Upper lobe of right lung (tissue), 1 donor: ENCODE measurements at regions not wholly inside any gene's neighbourhood (a gene's known extent, or its start where the extent isn't known, plus 50 kb on each side); places are given as distances from the start of the nearest gene placed in this dataset.

Source experiments
- ATAC-seq: fragments of 200-7000 bp; cut with Tn5 transposase; one replicate; pipeline ENCODE4 v1.9.1; 2020; ENCODE audit warnings: mild to moderate bottlenecking, moderate library complexity
- DNase-seq: peaks from one replicate; pipeline ENCODE4 v3.0.0-alpha.2; 2020
- H3K27ac ChIP-seq: fragments of 200-600 bp; one replicate; pipeline ENCODE4 v1.8.0; 2022
- H3K27me3 ChIP-seq: fragments of 200-600 bp; one replicate; pipeline ENCODE4 v1.8.0; 2022; ENCODE audit warnings: mild to moderate bottlenecking
- H3K36me3 ChIP-seq: fragments of 200-600 bp; one replicate; pipeline ENCODE4 v1.8.0; 2022
- H3K4me1 ChIP-seq: fragments of 200-600 bp; one replicate; pipeline ENCODE4 v1.8.0; 2022
- H3K4me3 ChIP-seq: fragments of 200-600 bp; one replicate; pipeline ENCODE4 v1.8.0; 2022; ENCODE audit warnings: mild to moderate bottlenecking
- H3K9me3 ChIP-seq: fragments of 200-600 bp; one replicate; pipeline ENCODE4 v1.8.0; 2022
- intact Hi-C: fragments of 100-400 bp; cut with DNase I; formaldehyde crosslinking; loops from one replicate; pipeline ENCODE4 v1.11.0; 2022
- TF ChIP-seq, protein P1 (sequence below): fragments of 200-600 bp; IDR thresholded peaks from one replicate; pipeline ENCODE4 v1.8.0; 2022; ENCODE audit warnings: antibody characterized with exemption
- donor health status: DM: no; HTN: yes; CAD: no; lungs with severe emphysema.

DNA sequence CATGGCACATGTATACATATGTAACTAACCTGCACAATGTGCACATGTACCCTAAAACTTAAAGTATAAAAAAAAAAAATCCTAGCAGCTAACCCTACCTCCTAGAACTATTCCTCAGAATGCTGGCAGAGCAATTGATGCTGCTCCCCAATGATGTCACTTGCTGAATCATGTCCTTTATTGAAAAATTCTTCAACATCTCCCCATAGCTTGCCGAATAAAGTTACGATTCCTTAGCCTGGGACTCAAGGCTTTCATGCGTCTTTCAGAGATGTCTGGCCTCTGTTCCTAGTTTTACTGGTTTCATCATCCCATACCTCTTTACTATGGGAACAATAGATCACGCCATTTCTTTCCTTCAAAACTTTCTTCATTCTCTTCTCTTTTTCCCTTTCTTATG, 174.7 kb upstream of the FAT1 start:
- Histone ChIP-seq H3K9me3 (no peaks in the 10 kb centered on the region), H3K27ac (no peak overlapping the region), H3K36me3 (no peaks in the 10 kb centered on the region), H3K4me3 (no peak overlapping the region), H3K27me3 (no peaks in the 10 kb centered on the region), H3K4me1 (peaks cover 3% of the 10 kb centered on the region)
- no peak for ATAC-seq
- no peak for DNase-seq
- TF ChIP-seq, protein P1, sequence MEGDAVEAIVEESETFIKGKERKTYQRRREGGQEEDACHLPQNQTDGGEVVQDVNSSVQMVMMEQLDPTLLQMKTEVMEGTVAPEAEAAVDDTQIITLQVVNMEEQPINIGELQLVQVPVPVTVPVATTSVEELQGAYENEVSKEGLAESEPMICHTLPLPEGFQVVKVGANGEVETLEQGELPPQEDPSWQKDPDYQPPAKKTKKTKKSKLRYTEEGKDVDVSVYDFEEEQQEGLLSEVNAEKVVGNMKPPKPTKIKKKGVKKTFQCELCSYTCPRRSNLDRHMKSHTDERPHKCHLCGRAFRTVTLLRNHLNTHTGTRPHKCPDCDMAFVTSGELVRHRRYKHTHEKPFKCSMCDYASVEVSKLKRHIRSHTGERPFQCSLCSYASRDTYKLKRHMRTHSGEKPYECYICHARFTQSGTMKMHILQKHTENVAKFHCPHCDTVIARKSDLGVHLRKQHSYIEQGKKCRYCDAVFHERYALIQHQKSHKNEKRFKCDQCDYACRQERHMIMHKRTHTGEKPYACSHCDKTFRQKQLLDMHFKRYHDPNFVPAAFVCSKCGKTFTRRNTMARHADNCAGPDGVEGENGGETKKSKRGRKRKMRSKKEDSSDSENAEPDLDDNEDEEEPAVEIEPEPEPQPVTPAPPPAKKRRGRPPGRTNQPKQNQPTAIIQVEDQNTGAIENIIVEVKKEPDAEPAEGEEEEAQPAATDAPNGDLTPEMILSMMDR: no peak
- intact Hi-C loops: no loop called here

DNA sequence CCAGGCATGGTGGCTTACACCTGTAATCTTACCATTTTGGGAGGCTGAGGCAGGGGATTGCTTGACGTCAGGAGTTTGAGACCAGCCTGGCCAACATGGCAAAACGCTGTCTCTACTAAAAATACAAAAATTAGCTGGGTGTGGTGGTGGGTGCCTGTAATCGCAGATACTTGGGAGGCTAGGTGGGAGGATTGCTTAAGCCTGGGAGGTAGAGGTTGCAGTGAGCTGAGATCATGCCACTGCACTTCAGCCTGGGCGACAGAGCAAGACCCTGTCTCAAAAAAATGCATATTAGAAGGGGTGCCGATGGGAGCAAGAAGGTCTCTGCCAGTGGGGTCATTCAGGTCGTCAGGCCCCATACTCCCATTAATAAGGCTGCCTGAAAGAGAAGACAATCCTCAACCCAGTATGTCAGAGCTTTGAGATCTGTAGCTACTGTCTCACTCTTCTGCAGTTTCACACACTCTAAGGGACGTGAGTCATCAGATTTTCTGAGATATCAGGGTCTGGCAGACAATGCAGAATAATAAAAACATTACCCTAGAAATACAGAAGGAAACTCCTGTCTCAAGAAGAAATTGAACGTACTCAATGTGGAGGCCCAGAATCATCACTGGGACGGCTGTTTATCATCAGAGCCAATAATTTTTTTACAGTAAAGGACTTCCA, 176.7 kb upstream of the FAT1 start:
- no peak overlapping the region for H3K4me3 ChIP-seq
- H3K27ac ChIP-seq: no peak overlapping the region
- H3K4me1 ChIP-seq: peaks cover 3% of the 10 kb centered on the region
- TF ChIP-seq, protein P1: no peak
- no peak for ATAC-seq
- H3K27me3 ChIP-seq: no peaks in the 10 kb centered on the region
- H3K36me3 ChIP-seq: no peaks in the 10 kb centered on the region
- H3K9me3 ChIP-seq: no peaks in the 10 kb centered on the region
- intact Hi-C loops: no loop called here
- no peak for DNase-seq

DNA sequence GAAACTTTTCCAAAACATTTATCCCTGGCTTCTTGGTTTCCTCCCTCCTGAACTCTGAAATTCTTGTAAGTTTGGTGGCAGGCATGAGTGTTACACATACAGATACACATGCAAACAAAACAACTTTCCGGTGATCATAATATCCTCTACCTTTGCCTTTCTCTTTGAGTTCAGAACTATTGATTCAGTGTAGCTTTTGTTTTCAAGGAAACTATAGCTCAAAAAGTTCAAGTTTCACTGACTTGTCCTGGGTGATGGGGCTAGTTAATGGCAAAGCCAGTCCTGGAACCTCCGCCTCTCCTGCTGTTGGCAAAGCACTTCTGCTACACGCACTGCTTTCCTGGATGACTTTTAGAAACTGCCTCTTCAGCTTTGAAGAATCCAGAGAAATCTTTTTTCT, 177.3 kb upstream of the FAT1 start:
- intact Hi-C loops: no loop called here
- no peaks in the 10 kb centered on the region for H3K27me3 ChIP-seq
- H3K4me1 ChIP-seq: peaks cover 3% of the 10 kb centered on the region
- ATAC-seq: no peak
- no peak for DNase-seq
- TF ChIP-seq, protein P1: no peak
- no peak overlapping the region for H3K27ac ChIP-seq
- no peaks in the 10 kb centered on the region for H3K9me3 ChIP-seq
- no peak overlapping the region for H3K4me3 ChIP-seq
- H3K36me3 ChIP-seq: no peaks in the 10 kb centered on the region

DNA sequence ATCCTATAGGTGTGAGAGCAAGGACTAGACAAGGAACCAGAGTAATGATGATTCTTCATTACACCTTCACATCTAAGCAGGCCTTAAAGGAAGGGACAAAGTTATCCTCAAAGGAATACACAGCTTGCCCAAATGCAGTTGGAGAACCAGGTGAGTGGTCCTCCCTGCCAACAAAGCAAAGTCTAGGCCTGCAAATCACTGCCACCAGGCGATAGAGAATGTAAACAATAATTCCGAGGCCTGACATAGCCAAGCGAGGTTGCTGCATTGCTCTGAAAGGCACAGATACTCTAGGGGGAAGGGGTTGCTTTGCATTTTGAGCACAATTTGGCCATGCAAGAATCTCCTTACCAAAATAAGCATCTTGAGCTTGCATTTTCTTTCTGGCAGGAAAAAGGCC, 178.2 kb upstream of the FAT1 start:
- intact Hi-C loops: no loop called here
- TF ChIP-seq, protein P1: no peak
- Histone ChIP-seq H3K27me3 (no peaks in the 10 kb centered on the region), H3K27ac (no peak overlapping the region), H3K36me3 (no peaks in the 10 kb centered on the region), H3K9me3 (no peaks in the 10 kb centered on the region), H3K4me3 (no peak overlapping the region), H3K4me1 (peaks cover 3% of the 10 kb centered on the region)
- ATAC-seq (no peak), DNase-seq (no peak)

DNA sequence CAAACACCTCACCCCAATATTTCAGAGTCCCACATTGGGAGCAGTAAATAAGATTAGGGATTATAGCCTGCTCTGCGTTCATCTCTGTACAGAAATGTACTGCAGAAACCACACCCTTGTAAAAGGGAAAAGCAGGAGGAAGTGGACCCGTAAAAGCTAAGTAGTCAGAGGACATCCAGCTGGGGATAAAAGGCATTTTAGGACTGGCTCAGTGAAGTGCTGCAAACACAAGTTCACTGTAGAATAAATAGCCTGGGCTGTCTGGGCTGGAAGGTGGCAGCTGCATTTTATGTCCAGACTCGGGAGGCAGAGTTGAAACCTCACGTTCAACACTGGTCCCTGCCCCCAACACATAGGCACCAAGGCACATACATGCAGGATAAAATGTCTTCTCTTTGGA, 178.7 kb upstream of the FAT1 start:
- Histone ChIP-seq H3K27ac (no peak overlapping the region), H3K4me3 (no peak overlapping the region), H3K9me3 (no peaks in the 10 kb centered on the region), H3K36me3 (no peaks in the 10 kb centered on the region), H3K4me1 (peaks cover 3% of the 10 kb centered on the region), H3K27me3 (no peaks in the 10 kb centered on the region)
- ATAC-seq (peak; percentile 14), DNase-seq (no peak)
- intact Hi-C loops: no loop called here
- TF ChIP-seq, protein P1: no peak

DNA sequence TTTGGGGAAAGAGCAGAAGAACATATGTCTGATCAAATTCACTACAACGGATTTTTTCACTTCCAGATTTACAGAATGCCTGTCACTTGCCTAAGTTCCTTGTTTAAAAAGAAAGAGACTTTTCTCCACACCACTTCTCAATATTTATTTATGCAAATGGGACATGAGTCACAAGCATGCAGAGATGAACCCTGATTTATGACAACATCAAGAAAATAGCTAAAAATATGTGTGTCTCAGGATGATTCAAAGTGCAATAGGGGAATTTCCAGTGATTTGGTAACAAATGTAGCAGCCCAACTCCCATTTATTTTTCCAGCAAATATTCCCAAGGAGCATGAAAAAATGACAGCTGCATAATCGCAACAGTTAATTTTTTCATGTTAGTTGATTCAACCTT, 180.4 kb upstream of the FAT1 start:
- Histone ChIP-seq H3K4me3 (no peak overlapping the region), H3K27me3 (no peaks in the 10 kb centered on the region), H3K36me3 (no peaks in the 10 kb centered on the region), H3K27ac (no peak overlapping the region), H3K9me3 (no peaks in the 10 kb centered on the region), H3K4me1 (peaks cover 3% of the 10 kb centered on the region)
- intact Hi-C loops: no loop called here
- TF ChIP-seq, protein P1: no peak
- DNase-seq (no peak), ATAC-seq (no peak)
